Ovary (tissue), 3 donors: ENCODE measurements at regions not wholly inside any gene's neighbourhood (a gene's known extent, or its start where the extent isn't known, plus 50 kb on each side); places are given as distances from the start of the nearest gene placed in this dataset.
"Not testable (repeated sequence)": the region's sequence is repeated elsewhere in the genome, so short reads cannot be mapped to it uniquely, and the experiment has no call there.

Source experiments
- EP300 ChIP-seq: sonication (generic); formaldehyde crosslinking; IDR thresholded peaks from one replicate; pipeline ENCODE4 v1.6.1; 2017; ENCODE audit warnings: antibody characterized with exemption
- POLR2A ChIP-seq: fragments of 450-650 bp; IDR thresholded peaks from one replicate; pipeline ENCODE4 v1.6.1; 2017; ENCODE audit warnings: antibody characterized with exemption, mild to moderate bottlenecking, moderate library complexity
- TF ChIP-seq, protein P1 (sequence below), 3 donors: fragments of 450-650 bp in 2 of 3; fragments of 200-600 bp in 1 of 3; IDR thresholded peaks; one replicate each; pipeline versions ENCODE4 v1.5.1 to v1.8.0; 2016 to 2022; ENCODE audit warnings: antibody characterized with exemption in 3 of 3, mild to moderate bottlenecking in 1 of 3
- donor health status: DM: no; HTN: no; CAD: no.

DNA sequence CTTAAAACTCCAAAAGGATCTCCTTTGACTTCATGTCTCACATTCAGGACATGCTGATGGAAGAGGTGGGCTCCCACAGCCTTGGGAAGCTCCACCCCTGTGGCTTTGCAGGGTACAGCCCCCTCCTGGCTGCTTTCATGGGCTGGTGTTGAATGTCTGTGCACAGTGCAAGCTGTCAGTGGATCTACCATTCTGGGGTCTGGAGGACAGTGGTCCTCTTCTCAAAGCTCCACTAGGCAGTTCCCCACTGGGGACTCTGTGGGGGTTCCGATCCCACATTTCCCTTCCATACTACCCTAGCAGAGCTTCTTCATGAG is 150.2 kb upstream of the FBXL17 start:
- TF ChIP-seq POLR2A, EP300: not testable (repeated sequence)
- TF ChIP-seq, protein P1, sequence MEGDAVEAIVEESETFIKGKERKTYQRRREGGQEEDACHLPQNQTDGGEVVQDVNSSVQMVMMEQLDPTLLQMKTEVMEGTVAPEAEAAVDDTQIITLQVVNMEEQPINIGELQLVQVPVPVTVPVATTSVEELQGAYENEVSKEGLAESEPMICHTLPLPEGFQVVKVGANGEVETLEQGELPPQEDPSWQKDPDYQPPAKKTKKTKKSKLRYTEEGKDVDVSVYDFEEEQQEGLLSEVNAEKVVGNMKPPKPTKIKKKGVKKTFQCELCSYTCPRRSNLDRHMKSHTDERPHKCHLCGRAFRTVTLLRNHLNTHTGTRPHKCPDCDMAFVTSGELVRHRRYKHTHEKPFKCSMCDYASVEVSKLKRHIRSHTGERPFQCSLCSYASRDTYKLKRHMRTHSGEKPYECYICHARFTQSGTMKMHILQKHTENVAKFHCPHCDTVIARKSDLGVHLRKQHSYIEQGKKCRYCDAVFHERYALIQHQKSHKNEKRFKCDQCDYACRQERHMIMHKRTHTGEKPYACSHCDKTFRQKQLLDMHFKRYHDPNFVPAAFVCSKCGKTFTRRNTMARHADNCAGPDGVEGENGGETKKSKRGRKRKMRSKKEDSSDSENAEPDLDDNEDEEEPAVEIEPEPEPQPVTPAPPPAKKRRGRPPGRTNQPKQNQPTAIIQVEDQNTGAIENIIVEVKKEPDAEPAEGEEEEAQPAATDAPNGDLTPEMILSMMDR (IDR thresholded peaks at IDR 0.05), result not testable (repeated sequence)
